Chondrocyte (in vitro differentiated cells): ENCODE measurements at regions not wholly inside any gene's neighbourhood (a gene's known extent, or its start where the extent isn't known, plus 50 kb on each side); places are given as distances from the start of the nearest gene placed in this dataset.
A peak's percentile ranks its signal among the peaks of the same experiment; 100 is the strongest.

ENCODE experiments used
- DNase-seq: peaks from one replicate; pipeline ENCODE4 v3.0.0; 2021; ENCODE audit warnings: mixed read lengths, low spot score
- H3K27ac Mint-ChIP-seq: one replicate; pipeline ENCODE4 v1.8.0; 2021; ENCODE audit warnings: mild to moderate bottlenecking, moderate library complexity, mixed read lengths; ENCODE audit not compliant: unreplicated experiment
- H3K27me3 Mint-ChIP-seq: 2 replicates; pipeline ENCODE4 v1.8.0; 2021; ENCODE audit warnings: low read depth, mixed read lengths
- H3K36me3 Mint-ChIP-seq: 2 replicates; pipeline ENCODE4 v1.8.0; 2021; ENCODE audit warnings: low read depth, mixed read lengths
- H3K4me1 Mint-ChIP-seq: 2 replicates; pipeline ENCODE4 v1.8.0; 2021; ENCODE audit warnings: low read depth, mild to moderate bottlenecking, mixed read lengths
- H3K4me3 Mint-ChIP-seq: one replicate; pipeline ENCODE4 v1.8.0; 2021; ENCODE audit warnings: mild to moderate bottlenecking, moderate library complexity, mixed read lengths; ENCODE audit not compliant: unreplicated experiment
- H3K9me3 Mint-ChIP-seq: 2 replicates; pipeline ENCODE4 v1.8.0; 2021; ENCODE audit warnings: low read depth, mixed read lengths
- TF ChIP-seq, protein P1 (sequence below): fragments of 200-600 bp; sonication (generic); IDR thresholded peaks from 2 replicates; pipeline ENCODE4 v1.5.0; 2021; ENCODE audit warnings: antibody characterized with exemption, mild to moderate bottlenecking, moderate library complexity

DNA sequence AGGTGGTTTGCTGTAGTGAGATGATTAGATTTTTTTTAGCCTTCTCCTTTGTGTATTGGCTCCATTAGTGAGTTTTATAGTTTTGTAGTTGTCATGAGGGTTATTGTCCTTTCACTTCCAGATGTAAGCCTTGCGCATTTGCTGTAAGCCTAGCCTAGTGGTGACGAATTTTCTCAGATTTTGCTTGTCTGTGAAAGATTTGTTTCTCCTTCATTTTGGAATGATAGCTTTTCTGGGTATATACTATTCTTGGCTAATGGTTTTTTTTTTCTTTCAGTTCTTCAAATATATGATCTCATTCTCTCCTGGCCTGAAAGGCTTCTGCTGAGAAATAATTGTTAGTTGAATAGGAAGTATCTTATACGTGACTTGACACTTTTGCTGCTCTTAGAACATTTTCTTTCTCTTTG lies 166.5 kb upstream of the THRB start:
- no peaks in the 10 kb centered on the region for H3K27me3 Mint-ChIP-seq
- peak overlapping the region; percentile 13 for H3K27ac Mint-ChIP-seq
- no peak for DNase-seq
- peaks cover 7% of the 10 kb centered on the region for H3K4me1 Mint-ChIP-seq
- TF ChIP-seq, protein P1, sequence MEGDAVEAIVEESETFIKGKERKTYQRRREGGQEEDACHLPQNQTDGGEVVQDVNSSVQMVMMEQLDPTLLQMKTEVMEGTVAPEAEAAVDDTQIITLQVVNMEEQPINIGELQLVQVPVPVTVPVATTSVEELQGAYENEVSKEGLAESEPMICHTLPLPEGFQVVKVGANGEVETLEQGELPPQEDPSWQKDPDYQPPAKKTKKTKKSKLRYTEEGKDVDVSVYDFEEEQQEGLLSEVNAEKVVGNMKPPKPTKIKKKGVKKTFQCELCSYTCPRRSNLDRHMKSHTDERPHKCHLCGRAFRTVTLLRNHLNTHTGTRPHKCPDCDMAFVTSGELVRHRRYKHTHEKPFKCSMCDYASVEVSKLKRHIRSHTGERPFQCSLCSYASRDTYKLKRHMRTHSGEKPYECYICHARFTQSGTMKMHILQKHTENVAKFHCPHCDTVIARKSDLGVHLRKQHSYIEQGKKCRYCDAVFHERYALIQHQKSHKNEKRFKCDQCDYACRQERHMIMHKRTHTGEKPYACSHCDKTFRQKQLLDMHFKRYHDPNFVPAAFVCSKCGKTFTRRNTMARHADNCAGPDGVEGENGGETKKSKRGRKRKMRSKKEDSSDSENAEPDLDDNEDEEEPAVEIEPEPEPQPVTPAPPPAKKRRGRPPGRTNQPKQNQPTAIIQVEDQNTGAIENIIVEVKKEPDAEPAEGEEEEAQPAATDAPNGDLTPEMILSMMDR: no peak
- peaks cover 11% of the 10 kb centered on the region for H3K9me3 Mint-ChIP-seq
- no peak overlapping the region for H3K4me3 Mint-ChIP-seq
- no peaks in the 10 kb centered on the region for H3K36me3 Mint-ChIP-seq

DNA sequence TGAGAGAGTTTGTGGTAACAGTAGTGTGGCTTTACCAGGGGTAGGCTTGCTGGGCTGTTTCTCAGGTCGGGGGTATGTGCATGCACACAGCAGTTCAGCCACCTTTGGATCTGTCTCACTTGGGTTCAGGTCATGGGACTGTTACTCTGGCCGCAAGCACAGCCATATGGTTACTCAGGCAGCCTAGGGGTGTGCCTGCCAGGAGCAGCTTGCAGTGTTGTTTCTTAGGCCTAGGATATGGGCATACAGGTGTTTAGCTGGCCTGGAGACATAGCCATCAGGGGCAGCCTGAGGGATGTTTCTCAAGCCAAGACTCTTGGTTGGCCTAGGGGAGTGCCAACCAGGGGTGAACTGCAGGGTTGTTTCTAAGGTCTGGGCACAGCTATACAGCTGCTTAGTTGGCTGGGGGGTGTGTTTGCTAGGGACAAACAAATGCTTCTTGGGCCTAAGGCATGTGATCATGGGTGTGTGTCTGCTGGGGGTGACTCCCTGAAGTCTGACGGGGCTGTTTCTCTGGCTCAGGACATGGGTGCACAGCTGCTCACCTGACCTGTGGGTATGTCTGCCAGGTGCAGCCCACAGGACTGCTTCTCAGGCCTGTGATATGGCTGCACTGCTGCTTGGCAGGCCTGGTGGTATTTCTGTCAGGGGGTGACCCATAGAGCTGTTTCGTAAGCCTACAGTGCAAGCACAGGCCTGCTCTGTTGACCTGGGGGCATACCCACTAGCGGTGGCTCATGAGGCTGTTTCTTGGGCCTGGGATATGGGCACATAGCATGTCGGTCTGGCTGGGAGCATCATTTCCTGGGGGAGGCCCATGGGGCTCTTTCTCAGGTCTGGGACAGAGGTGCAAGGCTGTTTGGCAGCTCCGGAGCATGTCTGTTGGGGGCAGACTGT lies 168.0 kb upstream of the THRB start:
- Mint-ChIP-seq H3K4me3 (no peak overlapping the region), H3K4me1 (peaks cover 7% of the 10 kb centered on the region), H3K27me3 (no peaks in the 10 kb centered on the region), H3K27ac (no peak overlapping the region), H3K9me3 (peaks cover 4% of the 10 kb centered on the region), H3K36me3 (no peaks in the 10 kb centered on the region)
- DNase-seq: no peak
- TF ChIP-seq, protein P1: no peak

DNA sequence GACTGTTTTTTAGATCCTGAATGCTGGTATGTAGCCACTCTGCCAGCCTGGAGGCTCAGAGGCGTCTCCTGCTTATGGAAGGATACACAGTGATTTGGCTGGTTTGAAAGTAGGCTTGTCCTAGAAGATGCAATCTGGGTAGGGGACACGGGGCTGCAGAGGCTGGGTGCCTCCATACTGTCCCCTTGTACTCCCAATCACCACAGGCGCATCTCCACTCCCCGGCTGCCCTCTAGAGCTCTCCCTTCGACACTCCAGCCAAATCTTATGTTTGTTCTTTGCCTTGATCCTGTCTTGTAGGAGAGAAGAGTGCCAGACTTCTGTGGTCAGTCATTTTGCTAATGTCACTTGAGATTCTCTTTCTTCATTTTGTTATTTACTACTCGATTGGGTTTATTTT lies 168.8 kb upstream of the THRB start:
- Mint-ChIP-seq H3K27me3 (no peaks in the 10 kb centered on the region), H3K27ac (no peak overlapping the region), H3K4me1 (peaks cover 7% of the 10 kb centered on the region), H3K9me3 (peaks cover 3% of the 10 kb centered on the region), H3K4me3 (no peak overlapping the region), H3K36me3 (no peaks in the 10 kb centered on the region)
- DNase-seq: no peak
- TF ChIP-seq, protein P1: no peak

DNA sequence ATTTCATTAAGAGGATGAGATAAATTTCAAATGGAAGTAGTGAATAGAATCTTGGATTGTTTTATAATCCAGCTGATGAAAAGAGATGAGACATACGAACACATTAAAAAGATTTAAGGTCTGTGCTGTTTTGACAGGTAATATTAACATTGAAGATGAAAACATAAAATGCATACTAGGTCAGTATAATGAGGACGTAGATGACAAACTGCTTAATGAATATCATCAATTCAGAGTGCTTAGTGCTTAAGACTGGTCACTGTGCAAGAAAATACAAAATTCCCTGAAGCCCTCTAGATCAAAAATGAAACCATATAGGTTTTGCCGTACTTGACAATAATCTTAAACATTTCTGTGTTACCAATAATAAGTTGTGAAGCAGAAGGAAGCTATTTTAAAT lies 173.4 kb upstream of the THRB start:
- DNase-seq: no peak
- Mint-ChIP-seq H3K4me1 (no peaks in the 10 kb centered on the region), H3K36me3 (no peaks in the 10 kb centered on the region), H3K27me3 (no peaks in the 10 kb centered on the region), H3K27ac (no peak overlapping the region), H3K9me3 (no peaks in the 10 kb centered on the region), H3K4me3 (no peak overlapping the region)
- TF ChIP-seq, protein P1: no peak

DNA sequence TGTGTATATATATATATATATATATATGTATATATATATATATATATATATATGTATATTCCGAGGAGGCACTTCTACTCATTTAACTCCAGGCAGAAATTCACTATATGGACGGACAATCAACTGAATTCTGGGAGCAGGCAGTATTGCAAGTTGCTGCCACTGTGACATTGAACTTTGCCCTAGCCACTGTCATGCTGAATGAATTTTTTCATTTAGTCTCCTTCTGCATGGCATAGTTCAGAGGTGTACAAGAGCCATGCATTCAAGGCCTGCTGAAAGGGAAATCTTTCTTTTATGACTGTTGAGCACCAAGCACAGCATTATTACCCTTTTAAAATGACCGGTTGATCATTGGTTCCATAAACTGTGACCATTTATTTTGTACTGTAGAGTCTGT lies 176.2 kb upstream of the THRB start:
- Mint-ChIP-seq H3K27me3 (no peaks in the 10 kb centered on the region), H3K27ac (no peak overlapping the region), H3K36me3 (no peaks in the 10 kb centered on the region), H3K9me3 (no peaks in the 10 kb centered on the region), H3K4me1 (no peaks in the 10 kb centered on the region), H3K4me3 (no peak overlapping the region)
- TF ChIP-seq, protein P1: no peak
- DNase-seq: no peak
